GM12864 (cell line): ENCODE measurements at regions not wholly inside any gene's neighbourhood (a gene's known extent, or its start where the extent isn't known, plus 50 kb on each side); places are given as distances from the start of the nearest gene placed in this dataset.

ENCODE experiments used
- DNase-seq: peaks from one replicate; pipeline ENCODE4 v3.0.0-alpha.2; 2011; ENCODE audit warnings: low read depth
- H3K4me3 ChIP-seq: 2 replicates; pipeline ENCODE4 v1.5.1; 2011; ENCODE audit warnings: mild to moderate bottlenecking, low read depth, low read length, control low read depth
- CTCF ChIP-seq: IDR thresholded peaks from 2 replicates; pipeline ENCODE4 v1.5.1; 2011; ENCODE audit warnings: low read depth, mild to moderate bottlenecking, moderate library complexity, low read length, control low read depth, inconsistent platforms; ENCODE audit errors: missing control alignments

- TF ChIP-seq CTCF, result no peak
Observed at GRCh38 chr10:83691791-83692596, 447.3 kb upstream of the GHITM start.

GRCh38 chr10:83698899-83699298 is 440.4 kb upstream of the GHITM start:
- H3K4me3 ChIP-seq, result no peak overlapping the region
- no peak for DNase-seq
- TF ChIP-seq CTCF, result no peak

More at GRCh38 chr10:83691791-83692596, 447.3 kb upstream of the GHITM start:
- no peak for DNase-seq
- no peak overlapping the region for H3K4me3 ChIP-seq

GRCh38 chr10:83701799-83702198 is 437.5 kb upstream of the GHITM start:
- no peak for TF ChIP-seq CTCF
- H3K4me3 ChIP-seq, result no peak overlapping the region
- no peak for DNase-seq

GRCh38 chr10:83702731-83703130 is 436.6 kb upstream of the GHITM start:
- no peak overlapping the region for H3K4me3 ChIP-seq
- no peak for TF ChIP-seq CTCF
- no peak for DNase-seq

- DNase-seq, result no peak
- H3K4me3 ChIP-seq, result no peak overlapping the region
- TF ChIP-seq CTCF, result no peak
Observed at GRCh38 chr10:83706120-83706519, 433.2 kb upstream of the GHITM start.

- no peak overlapping the region for H3K4me3 ChIP-seq
- no peak for TF ChIP-seq CTCF
- DNase-seq, result no peak
Observed at GRCh38 chr10:83706952-83707582, 432.2 kb upstream of the GHITM start.
